Neutrophil (primary cell): ENCODE measurements at regions not wholly inside any gene's neighbourhood (a gene's known extent, or its start where the extent isn't known, plus 50 kb on each side); places are given as distances from the start of the nearest gene placed in this dataset.
A peak's percentile ranks its signal among the peaks of the same experiment; 100 is the strongest.

ENCODE experiments used
- H3K27ac ChIP-seq: fragments of 200-600 bp; sonication (generic); 2 replicates; pipeline ENCODE4 v1.5.1; 2016; ENCODE audit warnings: mild to moderate bottlenecking, moderate library complexity
- H3K27me3 ChIP-seq: fragments of 200-600 bp; sonication (generic); 2 replicates; pipeline ENCODE4 v1.6.0; 2016; ENCODE audit warnings: mild to moderate bottlenecking
- H3K36me3 ChIP-seq: fragments of 200-600 bp; sonication (generic); 2 replicates; pipeline ENCODE4 v1.5.1; 2017
- H3K4me1 ChIP-seq, 2 experiments: fragments of 200-600 bp in 1 of 2; sonication (generic) in 1 of 2; 1 replicate in 1 of 2; 2 replicates in 1 of 2; pipeline versions ENCODE4 v1.5.1 to v1.6.1; 2013 to 2016; ENCODE audit warnings: low read depth in 1 of 2, low read length in 1 of 2, mild to moderate bottlenecking in 1 of 2, moderate library complexity in 1 of 2; ENCODE audit not compliant: control insufficient read depth in 1 of 2, insufficient read depth in 1 of 2
- H3K4me3 ChIP-seq, 2 experiments: fragments of 200-600 bp in 1 of 2; sonication (generic) in 1 of 2; 1 replicate in 1 of 2; 2 replicates in 1 of 2; pipeline ENCODE4 v1.5.1; 2013 to 2016; ENCODE audit warnings: low read depth in 1 of 2, low read length in 1 of 2, mild to moderate bottlenecking in 1 of 2, moderate library complexity in 1 of 2
- H3K9me3 ChIP-seq: fragments of 200-600 bp; sonication (generic); 2 replicates; pipeline ENCODE4 v1.5.1; 2016
- CTCF ChIP-seq: fragments of 200-600 bp; sonication (generic); IDR thresholded peaks from 2 replicates; pipeline ENCODE4 v1.5.1; 2016; ENCODE audit warnings: antibody characterized with exemption

- Histone ChIP-seq H3K27ac (no peak overlapping the region), H3K36me3 (no peaks in the 10 kb centered on the region), H3K27me3 (peaks cover 29% of the 10 kb centered on the region), H3K4me3 (no peak overlapping the region), H3K4me1 (peaks cover 4 to 5% of the 10 kb centered on the region in 2 experiments), H3K9me3 (no peaks in the 10 kb centered on the region)
- TF ChIP-seq CTCF: no peak
Observed at GRCh38 chr11:123264431-123264780, 69.4 kb upstream of the CLMP start.

GRCh38 chr11:123261345-123262106 lies 66.5 kb upstream of the CLMP start:
- H3K27ac ChIP-seq: no peak overlapping the region
- H3K4me3 ChIP-seq: no peak overlapping the region
- H3K9me3 ChIP-seq: no peaks in the 10 kb centered on the region
- peak; percentile 61 for TF ChIP-seq CTCF
- H3K36me3 ChIP-seq: no peaks in the 10 kb centered on the region
- peaks cover 4 to 5% of the 10 kb centered on the region in 2 experiments for H3K4me1 ChIP-seq
- peaks cover 29% of the 10 kb centered on the region for H3K27me3 ChIP-seq

- peaks cover 29% of the 10 kb centered on the region for H3K27me3 ChIP-seq
- H3K9me3 ChIP-seq: no peaks in the 10 kb centered on the region
- no peak overlapping the region for H3K4me3 ChIP-seq
- peaks cover 4 to 5% of the 10 kb centered on the region in 2 experiments for H3K4me1 ChIP-seq
- H3K36me3 ChIP-seq: no peaks in the 10 kb centered on the region
- H3K27ac ChIP-seq: no peak overlapping the region
- TF ChIP-seq CTCF: no peak
Observed at GRCh38 chr11:123260511-123261211, 65.6 kb upstream of the CLMP start.

GRCh38 chr11:123258877-123259276 lies 63.8 kb upstream of the CLMP start:
- Histone ChIP-seq H3K27ac (no peak overlapping the region), H3K4me3 (no peak overlapping the region), H3K27me3 (peaks cover 18% of the 10 kb centered on the region), H3K4me1 (peaks cover 4 to 5% of the 10 kb centered on the region in 2 experiments), H3K36me3 (no peaks in the 10 kb centered on the region), H3K9me3 (no peaks in the 10 kb centered on the region)
- no peak for TF ChIP-seq CTCF

- Histone ChIP-seq H3K27me3 (peaks cover 5% of the 10 kb centered on the region), H3K36me3 (no peaks in the 10 kb centered on the region), H3K4me1 (peaks cover 4 to 5% of the 10 kb centered on the region in 2 experiments), H3K9me3 (no peaks in the 10 kb centered on the region), H3K27ac (no peak overlapping the region), H3K4me3 (no peak overlapping the region)
- no peak for TF ChIP-seq CTCF
Observed at GRCh38 chr11:123257370-123257769, 62.3 kb upstream of the CLMP start.
